Fibroblast of lung (primary cell): ENCODE measurements at regions not wholly inside any gene's neighbourhood (a gene's known extent, or its start where the extent isn't known, plus 50 kb on each side); places are given as distances from the start of the nearest gene placed in this dataset.

Experiments
- DNase-seq, 2 donors: peaks; one replicate each; pipeline versions ENCODE4 v3.0.0 to v3.0.0-alpha.2; 2010; ENCODE audit warnings: low read depth in 2 of 2
- H2AFZ ChIP-seq: 2 replicates; pipeline ENCODE4 v1.5.1; 2012; ENCODE audit warnings: low read length, control low read depth, inconsistent platforms
- H3K27ac ChIP-seq: 2 replicates; pipeline ENCODE4 v1.5.1; 2011; ENCODE audit warnings: low read length, control low read depth; ENCODE audit not compliant: insufficient read depth
- H3K27me3 ChIP-seq: 2 replicates; pipeline ENCODE4 v1.5.1; 2011; ENCODE audit warnings: mild to moderate bottlenecking, low read length; ENCODE audit not compliant: control insufficient read depth, insufficient read depth
- H3K36me3 ChIP-seq: 2 replicates; pipeline ENCODE4 v1.5.1; 2011; ENCODE audit warnings: low read length; ENCODE audit not compliant: control insufficient read depth, insufficient read depth
- H3K4me1 ChIP-seq: 2 replicates; pipeline ENCODE4 v1.5.1; 2011; ENCODE audit warnings: low read length; ENCODE audit not compliant: control insufficient read depth, insufficient read depth; ENCODE audit errors: extremely low read depth
- H3K4me2 ChIP-seq: 2 replicates; pipeline ENCODE4 v1.5.1; 2011; ENCODE audit warnings: low read length, control low read depth; ENCODE audit not compliant: insufficient read depth; ENCODE audit errors: extremely low read depth
- H3K4me3 ChIP-seq, 4 experiments: fragments of 200-600 bp in 1 of 4; sonication (generic) in 1 of 4; replicated peaks in 1 of 4; 2 replicates each; pipeline ENCODE4 v1.5.1; 2011 to 2016; ENCODE audit warnings: low read length in 4 of 4, low read depth in 3 of 4, mild to moderate bottlenecking in 3 of 4, control low read depth in 2 of 4, inconsistent platforms in 1 of 4, mixed read lengths in 1 of 4; ENCODE audit not compliant: insufficient read depth in 1 of 4; ENCODE audit errors: control extremely low read depth in 1 of 4
- H3K79me2 ChIP-seq: 2 replicates; pipeline ENCODE4 v1.5.1; 2012; ENCODE audit warnings: mild to moderate bottlenecking, low read length, inconsistent platforms; ENCODE audit not compliant: control insufficient read depth, insufficient read depth
- H3K9ac ChIP-seq: 2 replicates; pipeline ENCODE4 v1.5.1; 2011; ENCODE audit warnings: mild to moderate bottlenecking, low read length, control low read depth; ENCODE audit not compliant: insufficient read depth
- H3K9me3 ChIP-seq: 2 replicates; pipeline ENCODE4 v1.5.1; 2012; ENCODE audit warnings: low read depth, low read length; ENCODE audit not compliant: control insufficient read depth, insufficient read depth
- H4K20me1 ChIP-seq: 2 replicates; pipeline ENCODE4 v1.5.1; 2011; ENCODE audit warnings: low read length; ENCODE audit not compliant: control insufficient read depth, insufficient read depth; ENCODE audit errors: extremely low read depth
- EZH2 ChIP-seq: IDR thresholded peaks from 2 replicates; pipeline ENCODE4 v1.5.1; 2012; ENCODE audit warnings: low read length, control low read depth, mild to moderate bottlenecking; ENCODE audit errors: missing control alignments
- TF ChIP-seq, protein P1 (sequence below), 2 donors: IDR thresholded peaks in 1 of 2; conservative IDR thresholded peaks in 1 of 2; 1 replicate in 1 of 2; 2 replicates in 1 of 2; pipeline ENCODE4 v1.5.1; 2011 to 2012; ENCODE audit warnings: low read length in 2 of 2, control low read depth in 1 of 2, inconsistent platforms in 1 of 2, low read depth in 1 of 2, mild to moderate bottlenecking in 1 of 2

DNA sequence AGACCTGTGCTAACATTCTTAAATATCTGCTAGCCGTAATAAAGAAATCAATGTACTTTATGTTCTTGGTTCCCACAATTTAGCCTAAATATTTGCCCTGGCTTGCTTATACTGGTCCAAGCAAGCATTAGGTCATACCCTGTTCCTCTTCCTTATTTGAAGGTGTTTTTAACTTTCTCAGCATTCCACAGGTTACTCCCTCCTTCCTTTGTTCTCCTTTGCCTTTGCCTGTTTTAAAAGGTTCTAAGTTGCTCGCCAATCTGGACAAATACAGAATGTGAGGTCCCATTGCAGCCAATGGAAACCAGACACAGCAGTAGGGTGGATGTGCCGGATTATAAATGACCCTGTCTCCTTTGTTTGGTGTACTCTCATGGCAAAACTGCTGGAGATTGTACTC is 436.8 kb upstream of the PCDH7 start:
- H3K4me2 ChIP-seq, result no peak overlapping the region
- no peaks in the 10 kb centered on the region for H3K27me3 ChIP-seq
- no peak for DNase-seq
- no peaks in the 10 kb centered on the region for H3K79me2 ChIP-seq
- no peak overlapping the region for H2AFZ ChIP-seq
- no peaks in the 10 kb centered on the region for H4K20me1 ChIP-seq
- no peaks in the 10 kb centered on the region for H3K36me3 ChIP-seq
- TF ChIP-seq EZH2, result no peak
- TF ChIP-seq, protein P1, sequence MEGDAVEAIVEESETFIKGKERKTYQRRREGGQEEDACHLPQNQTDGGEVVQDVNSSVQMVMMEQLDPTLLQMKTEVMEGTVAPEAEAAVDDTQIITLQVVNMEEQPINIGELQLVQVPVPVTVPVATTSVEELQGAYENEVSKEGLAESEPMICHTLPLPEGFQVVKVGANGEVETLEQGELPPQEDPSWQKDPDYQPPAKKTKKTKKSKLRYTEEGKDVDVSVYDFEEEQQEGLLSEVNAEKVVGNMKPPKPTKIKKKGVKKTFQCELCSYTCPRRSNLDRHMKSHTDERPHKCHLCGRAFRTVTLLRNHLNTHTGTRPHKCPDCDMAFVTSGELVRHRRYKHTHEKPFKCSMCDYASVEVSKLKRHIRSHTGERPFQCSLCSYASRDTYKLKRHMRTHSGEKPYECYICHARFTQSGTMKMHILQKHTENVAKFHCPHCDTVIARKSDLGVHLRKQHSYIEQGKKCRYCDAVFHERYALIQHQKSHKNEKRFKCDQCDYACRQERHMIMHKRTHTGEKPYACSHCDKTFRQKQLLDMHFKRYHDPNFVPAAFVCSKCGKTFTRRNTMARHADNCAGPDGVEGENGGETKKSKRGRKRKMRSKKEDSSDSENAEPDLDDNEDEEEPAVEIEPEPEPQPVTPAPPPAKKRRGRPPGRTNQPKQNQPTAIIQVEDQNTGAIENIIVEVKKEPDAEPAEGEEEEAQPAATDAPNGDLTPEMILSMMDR (conservative IDR thresholded peaks at IDR 0.05 in 1 of 2, IDR thresholded peaks at IDR 0.05 in 1 of 2; ENCODE audit: low read depth in 1 of 2, low read length in 2 of 2), result no peak
- H3K9ac ChIP-seq, result no peak overlapping the region
- no peak overlapping the region for H3K27ac ChIP-seq
- H3K4me1 ChIP-seq, result no peaks in the 10 kb centered on the region
- H3K9me3 ChIP-seq, result no peaks in the 10 kb centered on the region
- H3K4me3 ChIP-seq, result no peak overlapping the region

DNA sequence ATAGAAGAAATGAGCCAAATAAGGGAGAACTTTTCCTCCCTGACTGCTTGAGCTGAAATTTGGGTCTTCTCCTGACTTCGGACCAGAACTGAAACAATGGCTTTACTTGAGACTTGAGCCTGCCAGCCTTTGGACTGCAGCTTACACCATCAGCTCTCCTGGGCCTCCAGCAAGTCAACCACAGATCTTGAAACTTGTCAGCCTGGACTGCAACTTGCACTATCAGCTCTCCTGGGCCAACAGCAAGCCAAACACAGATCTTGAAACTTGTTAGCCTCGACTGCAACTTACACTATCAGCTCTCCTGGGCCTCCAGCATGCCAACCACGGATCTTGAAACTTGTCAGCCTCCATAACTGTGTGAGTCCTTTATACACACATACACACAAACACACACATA is 425.9 kb upstream of the PCDH7 start:
- no peak overlapping the region for H2AFZ ChIP-seq
- TF ChIP-seq, protein P1 (conservative IDR thresholded peaks at IDR 0.05 in 1 of 2, IDR thresholded peaks at IDR 0.05 in 1 of 2; ENCODE audit: low read depth in 1 of 2, low read length in 2 of 2), result no peak
- TF ChIP-seq EZH2, result no peak
- no peak overlapping the region for H3K4me3 ChIP-seq
- H3K4me1 ChIP-seq, result no peaks in the 10 kb centered on the region
- no peak overlapping the region for H3K9ac ChIP-seq
- H3K79me2 ChIP-seq, result no peaks in the 10 kb centered on the region
- H3K4me2 ChIP-seq, result no peak overlapping the region
- no peaks in the 10 kb centered on the region for H4K20me1 ChIP-seq
- no peaks in the 10 kb centered on the region for H3K36me3 ChIP-seq
- no peak overlapping the region for H3K27ac ChIP-seq
- DNase-seq, result no peak
- H3K27me3 ChIP-seq, result no peaks in the 10 kb centered on the region
- no peaks in the 10 kb centered on the region for H3K9me3 ChIP-seq

DNA sequence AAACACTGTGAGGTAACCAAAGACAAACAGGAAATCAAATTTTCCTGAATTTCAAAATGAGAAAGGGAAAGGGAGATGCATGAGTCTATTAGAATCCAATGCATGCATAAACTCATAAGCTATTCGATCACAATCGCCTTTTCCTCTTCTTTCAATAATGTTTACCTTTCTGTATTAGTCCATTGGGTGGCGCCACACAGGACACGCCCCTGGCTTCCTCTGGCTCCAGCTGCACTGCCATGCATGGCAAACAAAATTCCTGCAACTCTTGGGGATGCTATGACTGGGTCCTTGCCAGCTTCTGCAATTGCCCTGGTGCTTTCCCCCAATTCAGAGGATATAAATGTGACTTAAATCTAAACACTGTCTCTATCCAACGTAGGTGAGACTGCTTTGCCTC is 424.5 kb upstream of the PCDH7 start:
- H4K20me1 ChIP-seq, result no peaks in the 10 kb centered on the region
- H3K9me3 ChIP-seq, result no peaks in the 10 kb centered on the region
- H3K4me3 ChIP-seq, result no peak overlapping the region
- H3K36me3 ChIP-seq, result no peaks in the 10 kb centered on the region
- H3K4me1 ChIP-seq, result no peaks in the 10 kb centered on the region
- no peaks in the 10 kb centered on the region for H3K27me3 ChIP-seq
- no peak overlapping the region for H3K27ac ChIP-seq
- no peak for DNase-seq
- H3K4me2 ChIP-seq, result no peak overlapping the region
- no peaks in the 10 kb centered on the region for H3K79me2 ChIP-seq
- no peak overlapping the region for H2AFZ ChIP-seq
- no peak overlapping the region for H3K9ac ChIP-seq
- TF ChIP-seq EZH2, result no peak
- TF ChIP-seq, protein P1 (conservative IDR thresholded peaks at IDR 0.05 in 1 of 2, IDR thresholded peaks at IDR 0.05 in 1 of 2; ENCODE audit: low read depth in 1 of 2, low read length in 2 of 2), result no peak
